Heart right ventricle (tissue), 16 donors: ENCODE measurements at regions not wholly inside any gene's neighbourhood (a gene's known extent, or its start where the extent isn't known, plus 50 kb on each side); places are given as distances from the start of the nearest gene placed in this dataset.

Source experiments
- ATAC-seq, 8 donors: fragments of 200-7000 bp; cut with Tn5 transposase; one replicate each; pipeline ENCODE4 v1.9.1; 2020; ENCODE audit warnings: mild to moderate bottlenecking in 8 of 8, moderate library complexity in 8 of 8, moderate number of reproducible peaks in 1 of 8
- DNase-seq, 2 donors: peaks; one replicate each; pipeline ENCODE4 v3.0.0-alpha.2; 2020
- H3K27ac ChIP-seq, 10 donors: fragments of 200-600 bp; sonication (generic) in 2 of 10; one replicate each; pipeline versions ENCODE4 v1.5.0 to v1.8.0; 2020 to 2022; ENCODE audit warnings: mild to moderate bottlenecking in 3 of 10
- H3K27me3 ChIP-seq, 7 donors: fragments of 200-600 bp; one replicate each; pipeline ENCODE4 v1.8.0; 2021 to 2022; ENCODE audit warnings: mild to moderate bottlenecking in 2 of 7
- H3K36me3 ChIP-seq, 9 donors: fragments of 200-600 bp; sonication (generic) in 1 of 9; one replicate each; pipeline versions ENCODE4 v1.5.0 to v1.8.0; 2020 to 2022; ENCODE audit warnings: mild to moderate bottlenecking in 2 of 9
- H3K4me1 ChIP-seq, 9 donors: fragments of 200-600 bp; sonication (generic) in 1 of 9; one replicate each; pipeline versions ENCODE4 v1.5.0 to v1.8.0; 2020 to 2022; ENCODE audit warnings: mild to moderate bottlenecking in 4 of 9
- H3K4me3 ChIP-seq, 10 donors: fragments of 200-600 bp; sonication (generic) in 2 of 10; one replicate each; pipeline versions ENCODE4 v1.5.0 to v1.8.0; 2020 to 2022; ENCODE audit warnings: mild to moderate bottlenecking in 7 of 10, moderate library complexity in 2 of 10
- H3K9me3 ChIP-seq, 11 donors: fragments of 200-600 bp in 10 of 11; sonication (generic) in 2 of 11; one replicate each; pipeline versions ENCODE4 v1.5.0 to v1.8.0; 2013 to 2022; ENCODE audit warnings: mild to moderate bottlenecking in 2 of 11, control low read depth in 1 of 11, moderate library complexity in 1 of 11
- CTCF ChIP-seq, 9 donors: fragments of 200-600 bp; sonication (generic) in 2 of 9; IDR thresholded peaks; one replicate each; pipeline versions ENCODE4 v1.5.0 to v1.8.0; 2021 to 2022; ENCODE audit warnings: antibody characterized with exemption in 9 of 9, mild to moderate bottlenecking in 5 of 9, moderate library complexity in 1 of 9
- WGBS, 2 donors: extraction: QIAGEN DNeasy Blood & Tissue Kit; methylation state at CpG; one replicate each; pipeline ENCODE4 v1.1.7; 2013; ENCODE audit warnings: inconsistent platforms in 1 of 2; 5-methylcytosine and 5-hydroxymethylcytosine counted together
- intact Hi-C, 10 donors: fragments of 100-400 bp; cut with DNase I; formaldehyde crosslinking; loops; one replicate each; pipeline versions ENCODE4 v1.11.1 to v1.14.2; 2022
- donor health status: Arrhythmogenic right ventricular cardiomyopathy.
- donor health status: ischemic (EF 13 %, LVEDD 7.1; RV severe dilation, severe dysfunction).
- donor health status: healthy with polysubstance abuse.
- donor health status: DM: no; HTN: yes; CAD: no.
- donor health status: DM: no; HTN: no; CAD: no.
- donor health status: ischemic (EF 25% LVEDD 6.9; RV normal size, moderate dysfunction).
- donor health status: ischemic (EF 25% LVEDD 5.7; RV mildly dilated, moderate dysfunction).
- donor health status: healthy.
- donor health status: DM: yes; HTN: yes; CAD: no.
- donor health status: Ischemic cardiomyopathy.
- donor health status: ischemic (EF 35%, LVEDD 5.7; RV mildly dilated, moderate dysfunction).
- donor health status: nonischemic (EF 11% LVEDD 7.7; RV severe dilation, severe dysfunction).
- donor health status: DM: yes; HTN: yes; CAD: no.
- donor health status: PGD.
- donor health status: ischemic (EF 29% LVEDD 5.4; RV normal size, mild dysfunction).
- donor health status: nonischemic (EF 23%, LVEDD 6.1; RV moderate dilation, normal function).

- ATAC-seq (peak in 2 of 8 donors; percentile 7 to 21), DNase-seq (no peak)
- WGBS, 2 donors, result 85 to 87% methylated on average over 8 of the region's 8 CpGs
- Histone ChIP-seq H3K4me3 (no peak overlapping the region), H3K9me3 (no peaks in the 10 kb centered on the region), H3K27me3 (no peaks in the 10 kb centered on the region), H3K4me1 (peaks cover 0 to 11% (median 0%) of the 10 kb centered on the region in 9 donors), H3K27ac (no peak overlapping the region), H3K36me3 (no peaks in the 10 kb centered on the region)
- no peak for TF ChIP-seq CTCF (IDR thresholded peaks at IDR 0.05)
- intact Hi-C loops, result loop anchor here in 1 of 10 donors (10.0 kb wide), 1 partner anchor 227 kb away; no protein-coding TSS in a partner anchor
Measured at GRCh38 chr2:128552141-128552805, 233.6 kb upstream of the HS6ST1 start.

GRCh38 chr2:128552806-128553551 lies 234.3 kb upstream of the HS6ST1 start:
- no peaks in the 10 kb centered on the region for H3K9me3 ChIP-seq
- DNase-seq (peak; percentile 22 to 47), ATAC-seq (peak in 3 of 8 donors; percentile 32 to 52 (median 34))
- 77 to 79% methylated on average over 11 of the region's 11 CpGs for WGBS, 2 donors
- H3K27me3 ChIP-seq, result no peaks in the 10 kb centered on the region
- H3K27ac ChIP-seq, result no peak overlapping the region
- H3K4me1 ChIP-seq, result peaks cover 0 to 11% (median 0%) of the 10 kb centered on the region in 9 donors
- no peak overlapping the region for H3K4me3 ChIP-seq
- H3K36me3 ChIP-seq, result no peaks in the 10 kb centered on the region
- intact Hi-C loops, result loop anchor here in 1 of 10 donors (10.0 kb wide), 1 partner anchor 228 kb away; no protein-coding TSS in a partner anchor
- TF ChIP-seq CTCF (IDR thresholded peaks at IDR 0.05), result no peak

- ATAC-seq, result no peak
- TF ChIP-seq CTCF (IDR thresholded peaks at IDR 0.05), result no peak
Measured at GRCh38 chr2:128554151-128554769, 235.6 kb upstream of the HS6ST1 start.

GRCh38 chr2:128555433-128555832 lies 236.8 kb upstream of the HS6ST1 start:
- no peak for ATAC-seq
- no peaks in the 10 kb centered on the region for H3K27me3 ChIP-seq
- no peaks in the 10 kb centered on the region for H3K36me3 ChIP-seq
- no peak overlapping the region for H3K4me3 ChIP-seq
- intact Hi-C loops, result loop anchor here in 1 of 10 donors (10.0 kb wide), 1 partner anchor 231 kb away; no protein-coding TSS in a partner anchor
- DNase-seq, result no peak
- H3K27ac ChIP-seq, result no peak overlapping the region
- 97% methylated on average over 1 of the region's 1 CpG for WGBS, 2 donors
- peaks cover 0 to 11% (median 0%) of the 10 kb centered on the region in 9 donors for H3K4me1 ChIP-seq
- no peak for TF ChIP-seq CTCF (IDR thresholded peaks at IDR 0.05)
- no peaks in the 10 kb centered on the region for H3K9me3 ChIP-seq

More at GRCh38 chr2:128554151-128554769, 235.6 kb upstream of the HS6ST1 start:
- H3K27me3 ChIP-seq, result no peaks in the 10 kb centered on the region
- H3K27ac ChIP-seq, result no peak overlapping the region
- no peak overlapping the region for H3K4me3 ChIP-seq
- intact Hi-C loops, result loop anchor here in 1 of 10 donors (10.0 kb wide), 1 partner anchor 229 kb away; no protein-coding TSS in a partner anchor
- H3K4me1 ChIP-seq, result peaks cover 0 to 11% (median 0%) of the 10 kb centered on the region in 9 donors
- no peak for DNase-seq
- H3K36me3 ChIP-seq, result no peaks in the 10 kb centered on the region
- WGBS, 2 donors, result 94 to 95% methylated on average over 7 of the region's 7 CpGs
- H3K9me3 ChIP-seq, result no peaks in the 10 kb centered on the region
